ENCODE measurements at regions not wholly inside any gene's neighbourhood (a gene's known extent, or its start where the extent isn't known, plus 50 kb on each side); places are given as distances from the start of the nearest gene placed in this dataset.

DNA sequence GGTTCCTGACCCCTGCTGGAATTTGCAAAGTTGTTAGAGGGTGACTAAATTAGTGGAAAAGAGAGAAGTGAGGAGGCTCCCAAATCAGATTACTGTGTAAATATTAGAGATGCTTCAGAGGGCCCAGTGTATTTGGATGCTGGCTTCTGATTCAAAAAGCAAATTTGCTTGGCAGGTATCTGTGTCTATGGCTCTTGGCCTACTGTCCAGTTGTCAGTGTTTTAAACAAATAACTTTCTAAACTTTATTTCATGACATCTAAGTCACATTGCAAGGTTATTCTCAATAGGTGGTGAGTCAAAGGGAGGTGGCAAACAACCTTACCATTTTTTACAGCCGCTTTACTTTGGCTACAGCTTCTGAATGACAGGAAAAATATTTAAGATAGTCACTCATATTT is 720.1 kb downstream of the KCNA4 start:
- no peak for DNase-seq

DNA sequence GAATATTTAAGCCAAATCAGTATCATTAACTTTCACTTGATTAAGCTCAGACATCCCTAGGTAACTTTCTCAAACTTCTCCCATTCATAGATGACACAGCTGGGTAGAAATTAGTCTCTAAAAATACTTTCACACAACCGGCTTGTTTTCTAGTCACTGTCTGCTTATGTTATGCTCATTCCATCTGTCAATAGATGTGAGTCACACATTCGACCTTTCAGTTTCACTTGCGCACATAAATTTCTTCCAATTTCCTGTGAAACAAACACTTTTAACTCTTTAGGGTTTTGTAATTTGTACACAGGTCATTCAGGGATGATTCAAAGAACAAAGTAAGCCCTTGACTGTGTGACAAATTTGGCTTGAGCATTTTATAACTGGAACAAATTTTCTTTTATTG is 723.0 kb downstream of the KCNA4 start:
- DNase-seq, result no peak

DNA sequence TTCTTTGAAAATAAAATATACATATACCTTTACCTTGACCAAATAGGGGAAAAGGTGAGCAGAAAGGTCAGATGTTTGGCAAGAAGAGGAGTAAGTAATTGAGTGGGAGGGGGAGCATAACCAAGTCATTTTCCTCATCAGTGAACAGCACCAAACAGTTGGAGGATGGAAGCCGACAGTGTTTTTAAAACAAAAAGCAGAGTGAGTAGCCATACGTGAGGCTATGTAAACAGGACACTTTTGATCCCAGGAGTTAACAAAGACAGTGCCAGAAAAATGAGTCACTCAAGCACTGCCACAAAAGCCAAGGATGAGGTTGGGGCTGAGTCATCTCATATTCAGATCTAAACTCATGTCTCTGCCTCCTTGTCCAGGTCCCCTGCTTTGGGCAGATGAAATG is 734.7 kb downstream of the KCNA4 start:
- no peak for DNase-seq

DNA sequence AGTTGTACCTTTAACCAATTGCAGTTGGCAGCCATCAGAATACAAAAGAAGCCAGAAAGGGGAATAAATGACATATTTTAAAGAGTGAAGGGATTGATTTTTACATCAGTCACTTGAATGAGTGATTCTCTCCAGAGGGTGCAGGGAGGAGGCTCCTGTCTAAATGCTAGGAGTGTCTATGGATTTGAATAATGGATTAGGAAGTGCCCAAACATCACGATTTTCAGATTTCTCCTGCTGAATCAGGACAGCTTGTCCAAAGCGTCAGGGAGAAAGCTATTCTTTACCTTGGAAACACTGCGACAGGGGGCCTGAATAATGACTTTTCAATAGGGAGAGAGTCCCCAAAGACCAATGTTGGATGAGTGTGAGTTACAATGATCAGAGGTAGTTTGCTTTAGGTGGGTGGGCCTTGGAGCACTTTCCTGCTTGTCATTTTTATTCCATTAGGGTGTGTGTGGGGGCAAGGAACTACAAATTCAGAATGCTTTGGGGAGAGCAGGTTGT is 735.5 kb downstream of the KCNA4 start:
- no peak for DNase-seq

DNA sequence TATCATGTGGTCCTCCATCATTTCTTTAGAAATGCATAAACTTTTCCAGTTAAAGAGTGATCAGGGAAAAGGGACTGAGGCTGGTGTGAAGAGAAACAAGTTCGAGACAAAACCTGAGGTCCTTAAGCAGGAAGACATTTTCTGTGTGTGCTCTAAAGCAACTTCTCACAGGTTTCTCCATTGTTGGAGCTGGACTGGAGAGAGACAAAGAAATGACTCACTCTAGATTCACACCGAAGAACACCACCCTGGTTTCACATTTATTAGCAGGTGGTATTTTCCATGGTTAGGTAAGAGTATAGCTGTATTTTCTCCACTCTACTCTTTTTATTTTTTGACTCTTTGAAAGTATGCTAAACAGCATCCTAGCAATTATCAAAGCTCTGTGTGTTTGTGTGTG is 736.4 kb downstream of the KCNA4 start:
- no peak for DNase-seq

DNA sequence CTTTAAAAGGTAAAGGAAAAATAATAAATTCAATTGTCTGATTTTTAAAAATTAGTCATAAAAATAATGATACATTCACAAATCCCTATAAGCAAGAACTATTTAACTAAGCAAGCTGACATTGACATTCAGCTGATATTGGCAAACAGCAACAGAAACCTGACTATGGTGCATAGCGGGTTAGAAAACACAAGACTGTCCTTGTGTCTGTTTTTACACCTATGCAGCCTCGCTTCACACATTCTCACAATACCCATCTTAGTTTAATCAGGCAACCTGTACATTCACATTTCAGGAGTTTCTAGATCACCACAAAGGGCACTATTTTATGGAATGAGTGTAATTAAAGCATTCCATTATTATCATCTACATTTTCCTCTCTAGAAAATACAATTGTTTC is 737.1 kb downstream of the KCNA4 start:
- no peak for DNase-seq

DNA sequence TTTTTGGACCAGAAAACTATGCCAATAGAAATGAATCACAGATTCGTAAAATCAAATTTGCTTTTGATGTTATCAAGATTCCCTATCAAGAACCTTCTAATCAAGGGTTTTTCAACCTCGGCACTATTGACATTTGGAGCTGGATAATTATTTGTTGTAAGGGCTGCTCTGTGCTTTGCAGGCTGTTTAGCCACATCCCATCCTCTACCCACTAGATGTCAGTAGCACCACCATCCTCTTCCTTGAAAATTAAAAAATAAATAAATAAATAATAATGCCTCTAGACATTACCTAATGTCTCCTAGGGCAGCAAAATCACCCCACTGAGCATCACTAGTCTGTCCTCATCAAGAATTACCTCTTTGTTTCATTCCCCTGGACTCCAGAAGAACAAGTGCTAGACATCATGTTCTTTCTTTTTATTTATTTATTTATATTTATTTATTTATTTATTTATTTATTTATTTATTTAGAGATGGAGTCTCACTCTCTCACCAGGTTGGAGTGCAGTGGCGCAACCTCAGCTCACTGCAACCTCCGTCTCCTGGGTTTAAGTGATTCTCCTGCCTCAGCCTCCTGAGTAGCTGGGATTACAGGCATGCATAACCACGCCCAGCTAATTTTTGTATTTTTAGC is 744.7 kb downstream of the KCNA4 start:
- DNase-seq, result no peak

DNA sequence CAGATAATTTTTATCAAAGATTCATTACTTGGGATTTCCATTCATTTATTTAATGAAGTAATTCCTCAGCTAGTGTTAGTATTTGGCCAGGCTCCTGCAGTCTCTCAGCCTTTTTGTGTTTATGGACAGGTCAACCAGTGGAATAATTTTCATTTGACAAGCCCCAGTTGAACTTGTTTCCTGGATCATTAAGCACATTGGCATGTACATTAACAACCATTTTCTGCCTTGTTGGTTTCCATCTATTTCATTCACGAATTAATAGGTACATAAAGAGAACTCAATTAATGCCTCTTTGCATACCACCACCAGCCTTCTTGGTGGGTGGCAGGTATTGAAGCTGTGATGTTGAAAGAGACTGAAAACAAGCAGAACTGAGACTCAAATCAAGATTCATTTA is 745.2 kb downstream of the KCNA4 start:
- no peak for DNase-seq

DNA sequence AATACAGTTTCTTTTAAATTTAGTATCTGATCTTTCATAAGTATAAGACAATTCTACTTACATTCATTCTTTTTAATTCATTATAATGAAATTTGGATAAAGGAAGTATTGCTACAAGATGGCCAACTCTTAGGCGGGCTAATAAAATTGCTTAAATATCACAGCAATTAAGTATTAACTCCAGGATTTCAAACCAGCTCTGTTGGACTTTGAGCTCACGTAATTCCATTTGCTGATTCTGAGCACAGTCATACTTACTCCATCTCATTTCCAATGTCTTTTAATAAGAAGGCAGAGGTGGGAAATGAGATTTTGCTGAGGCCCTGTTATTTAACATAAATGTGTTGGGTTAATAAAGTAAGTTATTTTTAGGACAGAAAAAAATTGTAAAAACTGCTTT is 748.1 kb downstream of the KCNA4 start:
- no peak for DNase-seq

DNA sequence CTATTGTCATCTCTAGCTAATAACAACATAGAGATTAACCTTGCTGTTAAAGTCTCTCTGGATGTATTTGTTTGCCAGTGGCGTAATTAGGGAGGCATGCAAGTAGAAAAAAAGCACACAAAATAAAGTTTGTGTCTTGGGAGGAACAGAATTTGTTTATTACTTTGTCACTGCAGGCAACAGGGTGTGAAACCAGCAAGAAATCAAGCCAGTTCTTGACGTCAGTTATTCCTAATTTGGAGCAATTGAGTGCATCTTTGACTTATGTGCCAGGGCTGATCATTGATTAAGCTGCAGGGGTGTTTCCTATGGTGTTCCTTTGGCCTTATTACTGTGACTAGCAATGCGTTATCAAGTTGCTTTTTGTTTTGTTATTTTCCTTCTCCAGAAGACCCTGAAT is 751.0 kb downstream of the KCNA4 start:
- no peak for DNase-seq

DNA sequence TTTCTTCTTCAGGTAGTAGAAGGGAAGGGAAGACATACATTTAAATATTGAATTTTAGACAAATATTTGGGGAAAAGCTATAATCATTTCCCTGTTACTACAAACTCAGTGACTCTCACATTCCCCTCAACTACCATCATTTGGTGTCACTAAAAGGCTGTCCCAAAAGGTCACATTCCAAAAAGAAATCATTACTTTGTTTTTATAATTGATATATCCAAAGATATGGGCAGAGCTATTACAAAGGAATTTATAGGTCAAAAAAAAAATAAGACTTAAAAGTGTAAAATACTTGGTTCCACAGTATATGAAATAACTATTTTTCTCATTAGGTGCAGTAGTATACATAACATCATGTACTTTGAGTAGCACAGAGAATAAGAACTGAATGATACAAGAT is 751.4 kb downstream of the KCNA4 start:
- DNase-seq, result no peak

DNA sequence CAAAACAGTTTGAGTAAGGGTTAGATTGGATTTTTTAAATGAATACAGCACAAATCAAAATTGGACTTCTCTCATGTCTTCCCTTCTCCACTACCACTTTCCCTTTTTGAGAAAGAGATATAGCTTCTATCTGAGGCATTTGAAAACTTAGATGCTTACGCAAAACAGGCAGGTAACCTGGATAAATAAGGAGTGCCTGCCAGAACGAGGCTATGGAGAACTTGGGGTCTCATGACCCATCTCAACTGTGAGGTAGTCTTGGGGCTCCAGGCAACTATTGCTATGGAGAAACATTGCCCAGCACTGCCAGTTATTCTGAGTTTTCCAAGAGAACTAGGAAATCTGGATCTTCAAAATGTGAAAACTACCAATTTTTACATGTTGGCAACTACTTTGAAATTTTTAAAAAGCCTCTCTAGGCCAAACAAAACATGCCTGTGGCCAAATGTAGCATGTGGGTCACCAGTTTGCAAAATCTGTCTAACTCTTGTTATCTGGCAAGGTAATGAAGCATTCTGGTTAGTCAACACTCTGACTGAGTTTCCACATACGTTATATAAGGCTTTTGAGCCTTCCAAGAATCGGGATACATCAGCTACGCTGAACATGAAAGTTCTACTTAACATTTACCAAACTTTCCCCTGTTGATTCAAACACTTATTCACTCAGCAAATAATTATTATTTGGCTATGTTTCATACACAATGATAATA is 752.7 kb downstream of the KCNA4 start:
- DNase-seq, result no peak

DNA sequence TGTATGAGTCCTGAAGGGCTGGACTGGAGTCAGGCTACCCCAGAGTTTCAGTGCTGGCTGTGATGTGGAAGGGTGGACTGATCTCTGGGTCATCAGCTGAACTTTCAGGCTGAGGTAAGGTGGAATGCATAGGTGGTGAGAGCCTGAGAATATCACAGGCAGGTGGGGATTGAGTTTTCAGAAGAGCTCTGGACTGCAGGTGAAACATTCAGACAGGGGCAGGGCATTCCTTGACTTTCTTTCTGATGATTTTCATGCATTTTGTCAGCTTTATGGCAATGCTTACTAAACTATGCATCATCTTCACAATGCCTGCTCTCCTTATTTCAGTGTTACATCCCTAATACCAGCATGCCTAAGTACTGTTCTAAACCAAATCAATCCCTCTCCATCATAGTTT is 755.0 kb downstream of the KCNA4 start:
- no peak for DNase-seq

DNA sequence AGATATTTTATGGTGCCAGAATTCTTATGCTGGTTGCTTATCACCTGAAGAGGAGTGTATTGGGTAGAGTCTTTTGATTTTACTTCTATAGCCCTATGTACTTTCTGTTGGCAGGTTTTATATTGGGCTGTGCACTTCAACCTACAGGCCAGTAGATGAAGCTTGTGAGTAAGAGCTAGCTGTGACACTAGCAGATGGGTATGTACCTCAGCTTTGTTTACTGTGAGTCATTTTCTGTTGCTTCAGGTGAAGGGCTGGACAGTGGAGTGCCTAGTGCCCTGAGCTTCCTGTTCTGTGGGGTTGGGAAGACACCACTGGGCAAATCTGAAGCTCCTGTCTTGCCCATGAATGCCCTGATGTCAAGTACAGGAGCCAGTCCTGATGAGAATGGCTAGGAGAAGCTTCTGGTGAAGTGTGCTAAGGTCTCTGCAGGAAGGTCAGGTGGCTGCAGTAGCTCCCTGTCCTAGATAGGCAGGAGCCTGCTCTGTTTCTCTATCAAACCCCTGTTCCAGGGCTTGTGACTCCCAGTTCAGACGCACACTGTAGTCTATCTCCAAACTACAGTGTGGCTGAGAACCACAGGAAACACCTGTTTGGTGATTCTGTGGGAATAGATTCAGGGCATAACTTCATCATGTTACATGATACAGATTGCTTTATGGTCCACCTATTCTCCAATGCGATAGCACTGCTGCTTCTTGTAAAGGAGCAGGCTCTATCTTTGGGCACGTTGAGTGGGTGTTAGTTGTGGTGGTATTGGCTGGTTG is 755.7 kb downstream of the KCNA4 start:
- no peak for DNase-seq

DNA sequence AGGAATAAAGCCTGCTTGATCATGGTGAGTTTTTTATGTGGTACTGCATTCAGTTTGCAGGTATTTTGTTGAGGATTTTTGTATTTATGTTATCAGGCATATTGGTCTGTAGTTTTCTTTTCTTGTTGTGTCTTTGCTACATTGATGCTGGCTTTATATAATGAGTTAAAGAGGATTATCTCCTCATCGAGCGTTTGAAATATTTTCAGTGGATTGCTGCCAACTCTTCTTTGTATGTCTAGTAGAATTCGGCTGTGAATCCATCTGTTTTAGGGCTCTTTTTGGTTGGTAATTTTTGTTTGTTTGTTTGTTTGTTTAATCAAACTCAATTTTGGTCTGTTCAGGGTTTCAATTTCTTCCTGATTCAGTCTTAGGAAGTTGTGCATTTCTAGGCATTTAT is 758.4 kb downstream of the KCNA4 start:
- DNase-seq, result no peak

DNA sequence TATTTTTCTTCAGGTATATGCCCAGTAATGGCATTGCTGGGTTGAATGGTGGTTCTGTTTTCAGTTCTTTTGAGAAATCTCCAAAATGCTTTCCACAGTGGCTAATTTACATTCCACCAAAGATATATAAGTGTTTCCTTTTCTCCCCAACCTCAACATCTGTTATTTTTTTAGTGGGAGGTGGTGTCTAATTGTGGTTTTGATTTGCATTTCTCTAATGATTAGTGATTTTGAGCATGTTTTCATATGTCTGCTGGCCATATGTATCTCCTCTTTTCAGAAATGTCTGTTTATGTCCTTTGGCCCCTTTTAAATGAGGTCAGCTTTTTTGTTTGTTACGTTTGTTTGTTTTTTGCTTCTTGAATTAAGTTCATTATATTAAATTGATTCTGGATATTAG is 760.2 kb downstream of the KCNA4 start:
- DNase-seq, result no peak

DNA sequence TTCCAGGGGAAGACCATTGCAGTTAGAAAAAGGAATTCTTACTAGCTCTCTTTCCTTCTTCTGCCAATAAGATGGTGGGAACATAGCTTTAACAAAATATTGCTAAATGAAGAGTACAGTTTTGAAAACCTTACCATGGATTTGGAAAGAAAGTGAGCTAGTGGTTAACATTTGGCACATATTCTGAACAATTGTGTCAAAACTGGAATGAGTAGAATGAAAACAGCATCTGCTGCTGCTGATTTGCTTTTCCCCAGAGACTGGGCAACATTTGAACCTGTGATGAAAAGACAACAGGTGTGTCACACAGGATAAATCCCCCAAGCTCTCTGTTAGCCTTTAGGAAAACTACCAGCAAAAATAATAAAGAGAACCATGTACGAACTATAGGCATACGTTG is 761.4 kb downstream of the KCNA4 start:
- DNase-seq, result peak; percentile 44

DNA sequence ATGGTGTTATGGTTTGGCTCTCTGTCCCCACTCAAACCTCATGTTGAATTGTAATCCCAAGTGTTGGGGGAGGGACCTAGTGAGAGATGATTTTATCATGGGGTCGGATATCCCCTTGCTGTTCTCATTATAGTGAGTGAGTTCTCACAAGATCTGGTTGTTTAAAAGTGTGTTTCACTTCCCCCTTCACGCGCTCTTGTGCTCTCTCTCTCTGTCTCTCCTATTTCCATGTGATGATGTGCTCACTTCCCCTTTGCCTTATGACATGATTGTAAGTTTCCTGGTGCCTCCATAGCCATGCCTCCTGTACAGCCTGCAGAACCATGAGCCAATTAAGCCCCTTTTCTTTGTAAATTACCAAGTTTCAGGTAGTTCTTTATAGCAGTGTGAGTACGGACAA is 765.1 kb downstream of the KCNA4 start:
- no peak for DNase-seq

DNA sequence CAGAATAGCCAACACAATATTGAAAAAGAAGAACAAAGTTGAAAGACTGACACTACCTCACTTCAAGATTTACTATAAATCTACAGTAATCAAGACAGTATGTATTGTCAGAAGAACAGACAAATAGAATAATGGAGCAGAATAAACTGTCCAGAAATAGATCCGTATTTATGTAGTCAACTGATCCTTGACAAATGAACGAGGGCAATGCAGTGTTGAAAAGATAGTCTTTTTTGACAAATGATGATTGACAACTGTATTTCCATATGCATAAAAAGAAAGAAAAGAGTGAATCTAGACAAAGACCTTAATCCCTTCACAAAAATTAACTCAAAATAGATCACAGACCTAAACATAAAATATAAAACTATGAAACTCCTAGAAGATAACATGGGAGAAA is 767.1 kb downstream of the KCNA4 start:
- DNase-seq, result no peak

DNA sequence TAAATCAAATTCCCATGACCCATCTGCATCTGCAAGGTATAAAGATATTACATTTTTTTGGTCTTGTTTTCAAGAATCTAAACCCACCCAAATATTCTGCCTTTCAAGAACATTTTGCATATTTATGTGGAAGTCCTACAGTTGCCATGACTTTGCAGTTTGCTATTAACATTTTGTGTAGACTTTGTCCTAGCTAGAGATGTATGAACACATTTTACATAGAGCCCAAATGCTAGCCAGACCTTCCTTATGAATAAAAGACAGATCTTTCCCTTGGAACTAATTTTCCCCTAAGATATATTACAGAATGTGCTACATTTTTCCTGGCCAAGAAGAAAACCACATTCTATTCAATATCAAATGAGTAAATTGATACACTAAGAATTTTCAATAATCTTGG is 772.5 kb downstream of the KCNA4 start:
- no peak for DNase-seq

DNA sequence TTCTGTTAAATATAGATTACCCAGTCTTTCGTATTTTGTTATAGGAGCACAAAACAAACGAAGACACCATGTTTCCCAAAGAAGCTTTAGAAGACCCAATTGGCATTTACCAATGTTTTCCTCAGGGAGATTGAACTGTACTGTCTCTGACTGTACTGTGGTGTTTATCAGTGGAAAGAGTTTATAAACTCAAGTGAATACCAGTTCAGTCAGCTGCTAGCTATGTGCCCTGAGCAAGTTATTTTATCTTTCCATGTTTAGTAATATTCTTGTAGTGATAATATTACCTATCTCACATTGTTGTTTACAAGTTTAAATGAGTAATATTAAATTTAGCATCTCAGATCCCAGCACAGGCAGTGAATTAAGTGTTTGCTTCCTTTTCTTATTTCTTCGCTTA is 773.2 kb downstream of the KCNA4 start:
- DNase-seq, result no peak

DNA sequence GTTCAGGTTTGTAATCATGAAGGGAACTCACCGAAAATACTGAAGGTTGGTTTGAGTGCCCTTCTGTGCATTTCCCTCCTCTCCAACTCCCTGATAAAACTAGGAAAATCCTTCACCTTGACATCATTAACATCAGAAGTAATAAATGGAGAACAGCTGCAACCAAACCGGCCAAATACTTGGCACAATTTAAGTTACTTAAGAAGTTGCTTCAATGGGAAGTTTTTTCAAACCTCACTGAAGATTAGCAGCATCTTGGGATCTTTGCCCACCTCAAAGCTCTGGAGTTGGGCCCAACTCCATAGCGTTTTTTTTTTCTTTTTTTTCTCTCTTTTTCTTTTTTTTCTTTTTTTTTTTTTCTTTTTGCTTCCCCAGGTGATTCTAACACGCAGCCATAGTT is 784.8 kb downstream of the KCNA4 start:
- DNase-seq, result no peak

DNA sequence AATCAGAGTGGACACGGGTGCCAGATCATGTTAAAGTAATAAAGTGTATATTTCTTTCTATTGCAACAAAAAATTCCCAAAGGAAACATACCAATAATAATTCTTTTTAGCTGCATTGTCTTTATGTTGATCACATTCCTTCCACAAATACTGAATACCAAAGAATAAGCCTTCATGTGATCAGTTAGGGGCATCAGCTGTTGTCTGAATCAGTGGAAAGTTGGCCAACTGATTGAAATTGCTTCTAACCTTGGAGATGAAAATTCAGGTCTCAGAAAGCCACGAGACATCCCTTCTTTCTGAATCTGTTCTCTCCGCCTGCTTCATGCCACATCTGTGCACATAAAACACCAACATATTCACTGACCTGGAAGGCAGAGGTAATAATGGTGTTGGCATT is 785.2 kb downstream of the KCNA4 start:
- DNase-seq, result no peak

DNA sequence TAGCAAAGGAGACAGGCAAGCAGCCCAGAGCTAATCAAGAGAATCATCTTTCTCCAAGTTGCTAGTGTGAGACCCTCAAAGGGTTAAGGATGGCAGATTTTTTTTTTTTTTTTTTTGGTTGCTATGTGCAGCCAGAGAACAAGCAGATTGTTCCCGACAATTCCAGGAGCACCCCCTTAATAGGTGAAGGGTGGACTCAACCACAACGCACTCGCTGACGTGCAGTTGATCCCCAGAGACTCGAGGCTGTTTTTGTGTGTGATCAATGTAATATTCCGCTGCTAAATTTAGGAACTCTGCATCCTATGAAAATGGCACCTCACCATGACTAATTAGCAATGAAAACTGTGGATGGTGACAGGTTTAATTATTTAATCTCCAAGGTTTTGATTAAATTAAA is 789.0 kb downstream of the KCNA4 start:
- no peak for DNase-seq

Measured in NCI-H1105 treated with DMSO at 0.1 percent for 48 hours (cell line).